ENCODE measurements at regions not wholly inside any gene's neighbourhood (a gene's known extent, or its start where the extent isn't known, plus 50 kb on each side); places are given as distances from the start of the nearest gene placed in this dataset.

- TF ChIP-seq CTCF (IDR thresholded peaks at IDR 0.05) (no peak), POLR2A (IDR thresholded peaks at IDR 0.05) (no peak)
Observed at GRCh38 chr1:244779410-244779809, 56.0 kb upstream of the COX20 start.
